ENCODE measurements at regions not wholly inside any gene's neighbourhood (a gene's known extent, or its start where the extent isn't known, plus 50 kb on each side); places are given as distances from the start of the nearest gene placed in this dataset.
"Not testable (repeated sequence)": the region's sequence is repeated elsewhere in the genome, so short reads cannot be mapped to it uniquely, and the experiment has no call there.

GRCh38 chr2:215576572-215576971 lies 140.7 kb upstream of the FN1 start:
- no peak for DNase-seq

- DNase-seq = no peak
Measured at GRCh38 chr2:215573496-215573895, 137.6 kb upstream of the FN1 start.

- no peak for DNase-seq
Measured at GRCh38 chr2:215572341-215572848, 136.5 kb upstream of the FN1 start.

GRCh38 chr2:215571689-215572088 lies 135.8 kb upstream of the FN1 start:
- DNase-seq = no peak

- DNase-seq = no peak
Measured at GRCh38 chr2:215567504-215567903, 131.6 kb upstream of the FN1 start.

- DNase-seq = no peak
Measured at GRCh38 chr2:215565897-215566296, 130.0 kb upstream of the FN1 start.

- DNase-seq = no peak
Measured at GRCh38 chr2:215557701-215558100, 121.8 kb upstream of the FN1 start.

- no peak for DNase-seq
Measured at GRCh38 chr2:215556979-215557378, 121.1 kb upstream of the FN1 start.

- no peak for DNase-seq
Measured at GRCh38 chr2:215554689-215555498, 119.0 kb upstream of the FN1 start.

GRCh38 chr2:215553946-215554345 lies 118.1 kb upstream of the FN1 start:
- DNase-seq = no peak

- DNase-seq = no peak
Measured at GRCh38 chr2:215552144-215552580, 116.3 kb upstream of the FN1 start.

- DNase-seq = no peak
Measured at GRCh38 chr2:215550331-215550730, 114.5 kb upstream of the FN1 start.

GRCh38 chr2:215548714-215549113 lies 112.8 kb upstream of the FN1 start:
- DNase-seq = no peak

GRCh38 chr2:215542690-215543089 lies 106.8 kb upstream of the FN1 start:
- DNase-seq = no peak

GRCh38 chr2:215540658-215541057 lies 104.8 kb upstream of the FN1 start:
- no peak for DNase-seq

- no peak for DNase-seq
Measured at GRCh38 chr2:215537611-215538010, 101.7 kb upstream of the FN1 start.

- DNase-seq = no peak
Measured at GRCh38 chr2:215536510-215536909, 100.6 kb upstream of the FN1 start.

GRCh38 chr2:215535741-215536140 lies 99.9 kb upstream of the FN1 start:
- DNase-seq = no peak

GRCh38 chr2:215535125-215535668 lies 99.3 kb upstream of the FN1 start:
- no peak for DNase-seq

- DNase-seq = not testable (repeated sequence)
Measured at GRCh38 chr2:215533716-215534115, 97.8 kb upstream of the FN1 start.

- DNase-seq = no peak
Measured at GRCh38 chr2:215532844-215533243, 97.0 kb upstream of the FN1 start.

GRCh38 chr2:215531284-215531683 lies 95.4 kb upstream of the FN1 start:
- DNase-seq = no peak

- DNase-seq = no peak
Measured at GRCh38 chr2:215530191-215530968, 94.5 kb upstream of the FN1 start.

GRCh38 chr2:215529271-215529670 lies 93.4 kb upstream of the FN1 start:
- DNase-seq = no peak

All from activated effector memory CD4-positive, alpha-beta T cell treated with anti-CD3 and anti-CD28 coated beads, Interleukin-2, amount 50 U/mL, for 16 hours (primary cell).